ENCODE measurements at regions not wholly inside any gene's neighbourhood (a gene's known extent, or its start where the extent isn't known, plus 50 kb on each side); places are given as distances from the start of the nearest gene placed in this dataset.

DNA sequence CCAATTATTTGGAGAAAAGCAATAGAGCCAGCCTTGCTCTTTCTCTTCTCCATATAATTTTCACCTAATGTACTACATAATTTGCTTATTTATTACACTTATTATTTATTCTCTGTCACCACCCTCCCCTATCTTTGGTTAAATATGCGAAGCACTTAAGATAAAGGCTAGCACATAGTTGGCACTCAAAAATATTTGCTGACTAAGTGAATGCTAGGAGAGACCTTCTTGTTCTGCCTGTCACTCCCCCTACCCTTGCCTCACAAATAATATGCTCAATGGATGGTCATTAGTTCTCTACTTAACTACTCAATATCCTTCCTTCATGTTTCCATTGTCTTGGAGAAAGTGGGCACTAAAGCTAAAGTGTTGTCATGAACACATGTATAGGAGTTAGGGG is 139.7 kb upstream of the ZC3H11B start:
- no peaks in the 10 kb centered on the region for H3K9me3 ChIP-seq
- WGBS: 4% methylated on average over 1 of the region's 1 CpG
- H3K4me1 ChIP-seq: peaks cover 3 to 5% (median 3%) of the 10 kb centered on the region in 4 donors
- no peaks in the 10 kb centered on the region for H3K27me3 ChIP-seq
- H3K36me3 ChIP-seq: no peaks in the 10 kb centered on the region
- DNase-seq (ENCODE audit: extremely low spot score): no peak
- no peak overlapping the region for H3K4me3 ChIP-seq
- intact Hi-C loops (cut with DNase I): no loop called here
- H3K27ac ChIP-seq (replicated peaks in 1 of 4): no peak overlapping the region
- TF ChIP-seq EP300 (IDR thresholded peaks at IDR 0.05) (no peak), POLR2A (IDR thresholded peaks at IDR 0.05; ENCODE audit: low read depth) (no peak), POLR2AphosphoS5 (IDR thresholded peaks at IDR 0.05) (no peak)
- TF ChIP-seq, protein P1, sequence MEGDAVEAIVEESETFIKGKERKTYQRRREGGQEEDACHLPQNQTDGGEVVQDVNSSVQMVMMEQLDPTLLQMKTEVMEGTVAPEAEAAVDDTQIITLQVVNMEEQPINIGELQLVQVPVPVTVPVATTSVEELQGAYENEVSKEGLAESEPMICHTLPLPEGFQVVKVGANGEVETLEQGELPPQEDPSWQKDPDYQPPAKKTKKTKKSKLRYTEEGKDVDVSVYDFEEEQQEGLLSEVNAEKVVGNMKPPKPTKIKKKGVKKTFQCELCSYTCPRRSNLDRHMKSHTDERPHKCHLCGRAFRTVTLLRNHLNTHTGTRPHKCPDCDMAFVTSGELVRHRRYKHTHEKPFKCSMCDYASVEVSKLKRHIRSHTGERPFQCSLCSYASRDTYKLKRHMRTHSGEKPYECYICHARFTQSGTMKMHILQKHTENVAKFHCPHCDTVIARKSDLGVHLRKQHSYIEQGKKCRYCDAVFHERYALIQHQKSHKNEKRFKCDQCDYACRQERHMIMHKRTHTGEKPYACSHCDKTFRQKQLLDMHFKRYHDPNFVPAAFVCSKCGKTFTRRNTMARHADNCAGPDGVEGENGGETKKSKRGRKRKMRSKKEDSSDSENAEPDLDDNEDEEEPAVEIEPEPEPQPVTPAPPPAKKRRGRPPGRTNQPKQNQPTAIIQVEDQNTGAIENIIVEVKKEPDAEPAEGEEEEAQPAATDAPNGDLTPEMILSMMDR (IDR thresholded peaks at IDR 0.05): no peak

DNA sequence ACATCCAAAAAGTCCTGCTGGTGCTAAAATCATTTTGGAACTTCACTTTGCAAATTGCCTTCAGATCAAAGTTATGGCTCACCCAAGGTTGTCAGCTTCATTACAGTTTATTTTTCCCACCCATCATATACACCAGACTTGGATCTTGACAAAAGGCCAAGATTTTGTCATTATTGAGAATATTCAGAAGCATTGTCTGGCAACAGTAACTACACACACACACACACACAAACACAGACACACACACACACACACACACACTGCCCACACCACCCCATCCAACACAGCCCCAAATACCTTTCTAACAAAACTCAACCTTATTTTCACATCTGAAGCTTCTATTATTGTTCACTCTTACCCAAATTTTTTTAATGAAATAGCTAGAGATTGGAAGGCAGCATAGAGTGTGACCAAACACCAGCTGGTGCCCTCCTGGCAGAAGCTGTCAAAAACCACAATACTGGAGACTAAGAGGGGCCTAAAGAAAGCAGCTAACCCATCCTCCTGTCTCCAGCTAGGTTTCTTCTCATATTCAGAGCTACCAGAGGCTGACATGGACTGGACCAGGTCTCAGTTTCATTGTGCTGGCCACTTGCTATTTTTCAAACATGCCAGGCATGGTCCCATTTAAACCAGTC is 139.1 kb upstream of the ZC3H11B start:
- DNase-seq (ENCODE audit: extremely low spot score): no peak
- Histone ChIP-seq H3K27ac (replicated peaks in 1 of 4) (no peak overlapping the region), H3K27me3 (no peaks in the 10 kb centered on the region), H3K4me3 (no peak overlapping the region), H3K4me1 (peaks cover 3 to 5% (median 3%) of the 10 kb centered on the region in 4 donors), H3K9me3 (no peaks in the 10 kb centered on the region), H3K36me3 (no peaks in the 10 kb centered on the region)
- intact Hi-C loops (cut with DNase I): no loop called here
- TF ChIP-seq, protein P1 (IDR thresholded peaks at IDR 0.05): no peak
- no peak for TF ChIP-seq POLR2A (IDR thresholded peaks at IDR 0.05; ENCODE audit: low read depth)

DNA sequence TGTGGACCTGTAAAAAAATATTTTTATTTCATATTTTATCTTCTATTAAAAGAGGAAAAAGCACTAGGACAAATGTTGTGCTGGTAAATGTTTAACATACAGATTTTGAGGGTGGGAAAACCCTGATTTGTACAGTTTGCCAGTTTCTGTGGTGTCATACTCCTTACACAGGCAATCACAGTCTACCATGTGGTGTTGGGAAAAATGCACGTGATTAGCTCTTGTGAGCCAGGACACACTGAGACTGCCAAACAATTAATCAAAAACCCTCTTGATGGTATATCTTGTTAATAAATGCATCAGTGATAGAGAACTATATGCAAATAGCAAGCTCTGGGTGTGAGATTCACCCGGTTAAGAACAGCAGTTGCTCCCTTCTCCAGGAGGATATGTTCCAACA is 136.5 kb upstream of the ZC3H11B start:
- no peak overlapping the region for H3K4me3 ChIP-seq
- WGBS: 38% methylated on average over 2 of the region's 2 CpGs
- intact Hi-C loops (cut with DNase I): no loop called here

DNA sequence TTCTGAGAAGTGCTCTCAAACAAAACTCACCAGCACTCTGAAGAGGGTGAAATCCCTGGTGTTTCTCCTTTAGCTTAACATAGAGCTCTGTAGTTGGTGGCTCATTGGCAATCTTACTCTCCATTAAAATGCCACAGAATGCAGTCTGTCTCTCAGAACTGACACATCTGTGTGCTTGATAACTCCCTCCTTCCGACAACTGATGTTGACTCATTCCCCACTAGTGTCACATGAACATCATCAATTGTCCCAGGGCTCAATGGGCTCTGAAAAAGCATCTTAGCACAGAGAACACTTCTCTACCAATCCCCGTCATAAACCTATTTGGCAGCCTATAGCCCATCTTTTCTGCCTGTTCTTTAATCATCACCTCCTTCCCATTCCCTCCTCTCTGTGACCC is 133.2 kb upstream of the ZC3H11B start:
- Histone ChIP-seq H3K4me3 (no peak overlapping the region), H3K27me3 (no peaks in the 10 kb centered on the region), H3K9me3 (no peaks in the 10 kb centered on the region), H3K36me3 (no peaks in the 10 kb centered on the region), H3K27ac (replicated peaks in 1 of 4) (no peak overlapping the region), H3K4me1 (no peaks in the 10 kb centered on the region)
- intact Hi-C loops (cut with DNase I): no loop called here
- no peak for DNase-seq (ENCODE audit: extremely low spot score)
- WGBS: 95% methylated on average over 2 of the region's 2 CpGs
- TF ChIP-seq POLR2A (IDR thresholded peaks at IDR 0.05; ENCODE audit: low read depth): no peak
- no peak for TF ChIP-seq POLR2AphosphoS5 (IDR thresholded peaks at IDR 0.05)
- TF ChIP-seq, protein P1 (IDR thresholded peaks at IDR 0.05): no peak
- TF ChIP-seq EP300 (IDR thresholded peaks at IDR 0.05): no peak

More for the DNA sequence above, 136.5 kb upstream of the ZC3H11B start:
- no peak overlapping the region for H3K27ac ChIP-seq (replicated peaks in 1 of 4)
- H3K36me3 ChIP-seq: no peaks in the 10 kb centered on the region
- H3K27me3 ChIP-seq: no peaks in the 10 kb centered on the region
- H3K4me1 ChIP-seq: peaks cover 3 to 5% (median 3%) of the 10 kb centered on the region in 4 donors
- H3K9me3 ChIP-seq: no peaks in the 10 kb centered on the region
- no peak for DNase-seq (ENCODE audit: extremely low spot score)
- TF ChIP-seq POLR2A (IDR thresholded peaks at IDR 0.05; ENCODE audit: low read depth) (no peak), POLR2AphosphoS5 (IDR thresholded peaks at IDR 0.05) (no peak), EP300 (IDR thresholded peaks at IDR 0.05) (no peak)
- TF ChIP-seq, protein P1 (IDR thresholded peaks at IDR 0.05): no peak

All from esophagus muscularis mucosa (tissue), 4 donors.